ENCODE measurements at regions not wholly inside any gene's neighbourhood (a gene's known extent, or its start where the extent isn't known, plus 50 kb on each side); places are given as distances from the start of the nearest gene placed in this dataset.
A peak's percentile ranks its signal among the peaks of the same experiment; 100 is the strongest.

GRCh38 chr3:16725972-16726371 lies 120.7 kb upstream of the DAZL start:
- H3K9me3 Mint-ChIP-seq: peaks cover 8% of the 10 kb centered on the region
- ATAC-seq (replicated peaks): no peak
- no peaks in the 10 kb centered on the region for H3K27me3 Mint-ChIP-seq
- H3K4me3 Mint-ChIP-seq: no peak overlapping the region
- no peaks in the 10 kb centered on the region for H3K4me1 Mint-ChIP-seq
- no peaks in the 10 kb centered on the region for H3K36me3 Mint-ChIP-seq (ENCODE audit: low read depth)
- H3K27ac Mint-ChIP-seq: no peak overlapping the region

GRCh38 chr3:16728770-16729745 lies 123.8 kb upstream of the DAZL start:
- no peaks in the 10 kb centered on the region for H3K36me3 Mint-ChIP-seq (ENCODE audit: low read depth)
- peaks cover 27% of the 10 kb centered on the region for H3K9me3 Mint-ChIP-seq
- H3K4me3 Mint-ChIP-seq: no peak overlapping the region
- H3K27me3 Mint-ChIP-seq: no peaks in the 10 kb centered on the region
- no peak overlapping the region for H3K27ac Mint-ChIP-seq
- H3K4me1 Mint-ChIP-seq: no peaks in the 10 kb centered on the region
- no peak for ATAC-seq (replicated peaks)

GRCh38 chr3:16738451-16738850 lies 133.2 kb upstream of the DAZL start:
- Mint-ChIP-seq H3K27me3 (peaks cover 5% of the 10 kb centered on the region), H3K4me3 (no peak overlapping the region), H3K27ac (no peak overlapping the region), H3K36me3 (ENCODE audit: low read depth) (peaks cover 6% of the 10 kb centered on the region), H3K9me3 (peaks cover 11% of the 10 kb centered on the region), H3K4me1 (peaks cover 12% of the 10 kb centered on the region)
- no peak for ATAC-seq (replicated peaks)

GRCh38 chr3:16739541-16740105 lies 134.4 kb upstream of the DAZL start:
- no peak overlapping the region for H3K27ac Mint-ChIP-seq
- no peak overlapping the region for H3K4me3 Mint-ChIP-seq
- no peak for ATAC-seq (replicated peaks)
- peaks cover 9% of the 10 kb centered on the region for H3K9me3 Mint-ChIP-seq
- peaks cover 6% of the 10 kb centered on the region for H3K36me3 Mint-ChIP-seq (ENCODE audit: low read depth)
- H3K27me3 Mint-ChIP-seq: peaks cover 5% of the 10 kb centered on the region
- H3K4me1 Mint-ChIP-seq: peaks cover 12% of the 10 kb centered on the region

GRCh38 chr3:16740515-16740914 lies 135.3 kb upstream of the DAZL start:
- peaks cover 10% of the 10 kb centered on the region for H3K27me3 Mint-ChIP-seq
- no peak for ATAC-seq (replicated peaks)
- H3K4me3 Mint-ChIP-seq: no peak overlapping the region
- H3K36me3 Mint-ChIP-seq (ENCODE audit: low read depth): peaks cover 6% of the 10 kb centered on the region
- peaks cover 5% of the 10 kb centered on the region for H3K9me3 Mint-ChIP-seq
- no peak overlapping the region for H3K27ac Mint-ChIP-seq
- peaks cover 12% of the 10 kb centered on the region for H3K4me1 Mint-ChIP-seq

- Mint-ChIP-seq H3K9me3 (peaks cover 5% of the 10 kb centered on the region), H3K36me3 (ENCODE audit: low read depth) (peaks cover 6% of the 10 kb centered on the region), H3K27ac (peak overlapping the region; percentile 79), H3K27me3 (peaks cover 14% of the 10 kb centered on the region), H3K4me3 (peak overlapping the region; percentile 12), H3K4me1 (peaks cover 12% of the 10 kb centered on the region)
- peak; percentile 82 for ATAC-seq (replicated peaks)
Observed at GRCh38 chr3:16741103-16741758, 136.0 kb upstream of the DAZL start.

GRCh38 chr3:16741890-16742289 lies 136.7 kb upstream of the DAZL start:
- Mint-ChIP-seq H3K9me3 (peaks cover 5% of the 10 kb centered on the region), H3K27ac (peak overlapping the region; percentile 79), H3K27me3 (peaks cover 14% of the 10 kb centered on the region), H3K4me1 (peaks cover 12% of the 10 kb centered on the region), H3K36me3 (ENCODE audit: low read depth) (peaks cover 6% of the 10 kb centered on the region), H3K4me3 (peak overlapping the region; percentile 12)
- peak; percentile 94 for ATAC-seq (replicated peaks)

GRCh38 chr3:16743276-16743675 lies 138.1 kb upstream of the DAZL start:
- H3K9me3 Mint-ChIP-seq: peaks cover 5% of the 10 kb centered on the region
- H3K27ac Mint-ChIP-seq: no peak overlapping the region
- peaks cover 14% of the 10 kb centered on the region for H3K27me3 Mint-ChIP-seq
- H3K4me3 Mint-ChIP-seq: no peak overlapping the region
- peaks cover 12% of the 10 kb centered on the region for H3K4me1 Mint-ChIP-seq
- no peak for ATAC-seq (replicated peaks)
- H3K36me3 Mint-ChIP-seq (ENCODE audit: low read depth): peaks cover 6% of the 10 kb centered on the region

- H3K4me3 Mint-ChIP-seq: no peak overlapping the region
- H3K36me3 Mint-ChIP-seq (ENCODE audit: low read depth): no peaks in the 10 kb centered on the region
- H3K27ac Mint-ChIP-seq: no peak overlapping the region
- no peak for ATAC-seq (replicated peaks)
- no peaks in the 10 kb centered on the region for H3K27me3 Mint-ChIP-seq
- peaks cover 3% of the 10 kb centered on the region for H3K9me3 Mint-ChIP-seq
- H3K4me1 Mint-ChIP-seq: no peaks in the 10 kb centered on the region
Observed at GRCh38 chr3:16759227-16759903, 125.4 kb upstream of the PLCL2 start.

- Mint-ChIP-seq H3K4me1 (no peaks in the 10 kb centered on the region), H3K36me3 (ENCODE audit: low read depth) (no peaks in the 10 kb centered on the region), H3K4me3 (no peak overlapping the region), H3K27ac (no peak overlapping the region), H3K9me3 (peaks cover 3% of the 10 kb centered on the region), H3K27me3 (peaks cover 3% of the 10 kb centered on the region)
- no peak for ATAC-seq (replicated peaks)
Observed at GRCh38 chr3:16761571-16761970, 123.2 kb upstream of the PLCL2 start.

- ATAC-seq (replicated peaks): no peak
- Mint-ChIP-seq H3K27me3 (peaks cover 3% of the 10 kb centered on the region), H3K27ac (no peak overlapping the region), H3K36me3 (ENCODE audit: low read depth) (no peaks in the 10 kb centered on the region), H3K4me3 (no peak overlapping the region), H3K4me1 (no peaks in the 10 kb centered on the region), H3K9me3 (peaks cover 3% of the 10 kb centered on the region)
Observed at GRCh38 chr3:16765661-16766060, 119.1 kb upstream of the PLCL2 start.

GRCh38 chr3:16767006-16767405 lies 117.7 kb upstream of the PLCL2 start:
- no peak for ATAC-seq (replicated peaks)
- H3K4me1 Mint-ChIP-seq: no peaks in the 10 kb centered on the region

GRCh38 chr3:16768014-16768413 lies 116.7 kb upstream of the PLCL2 start:
- no peak for ATAC-seq (replicated peaks)
- Mint-ChIP-seq H3K27ac (no peak overlapping the region), H3K4me3 (no peak overlapping the region), H3K4me1 (peaks cover 7% of the 10 kb centered on the region), H3K27me3 (peaks cover 3% of the 10 kb centered on the region), H3K9me3 (no peaks in the 10 kb centered on the region), H3K36me3 (ENCODE audit: low read depth) (no peaks in the 10 kb centered on the region)

More at GRCh38 chr3:16767006-16767405, 117.7 kb upstream of the PLCL2 start:
- Mint-ChIP-seq H3K9me3 (peaks cover 3% of the 10 kb centered on the region), H3K36me3 (ENCODE audit: low read depth) (no peaks in the 10 kb centered on the region), H3K27me3 (peaks cover 3% of the 10 kb centered on the region), H3K4me3 (no peak overlapping the region), H3K27ac (no peak overlapping the region)

- no peak overlapping the region for H3K4me3 Mint-ChIP-seq
- H3K36me3 Mint-ChIP-seq (ENCODE audit: low read depth): no peaks in the 10 kb centered on the region
- no peak overlapping the region for H3K27ac Mint-ChIP-seq
- H3K27me3 Mint-ChIP-seq: peaks cover 3% of the 10 kb centered on the region
- H3K9me3 Mint-ChIP-seq: no peaks in the 10 kb centered on the region
- ATAC-seq (replicated peaks): no peak
- H3K4me1 Mint-ChIP-seq: peaks cover 9% of the 10 kb centered on the region
Observed at GRCh38 chr3:16768956-16769355, 115.8 kb upstream of the PLCL2 start.

All from activated T-helper 17 cell treated with anti-CD3 and anti-CD28 coated beads, Interleukin-2, amount 50 U/mL, for 72 hours (primary cell).